Neural progenitor cell (in vitro differentiated cells): ENCODE measurements at regions not wholly inside any gene's neighbourhood (a gene's known extent, or its start where the extent isn't known, plus 50 kb on each side); places are given as distances from the start of the nearest gene placed in this dataset.
A peak's percentile ranks its signal among the peaks of the same experiment; 100 is the strongest.

Experiments used
- DNase-seq: peaks from one replicate; pipeline ENCODE4 v3.0.0-alpha.2; 2016; ENCODE audit warnings: low spot score
- H2AFZ ChIP-seq: fragments of 200-600 bp; sonication (generic); replicated peaks from 2 replicates; pipeline ENCODE4 v1.6.1; 2016; ENCODE audit warnings: antibody characterized with exemption
- H3F3A ChIP-seq: fragments of 200-600 bp; sonication (generic); 2 replicates; pipeline ENCODE4 v1.6.1; 2016; ENCODE audit warnings: antibody characterized with exemption, low read depth
- H3K27ac ChIP-seq: fragments of 200-600 bp; sonication (generic); 2 replicates; pipeline ENCODE4 v1.5.1; 2016; ENCODE audit warnings: mild to moderate bottlenecking
- H3K27me3 ChIP-seq: fragments of 200-600 bp; sonication (generic); 2 replicates; pipeline ENCODE4 v1.6.1; 2016; ENCODE audit warnings: mild to moderate bottlenecking, moderate library complexity
- H3K36me3 ChIP-seq: fragments of 200-600 bp; sonication (generic); 2 replicates; pipeline ENCODE4 v1.5.1; 2016
- H3K4me1 ChIP-seq: fragments of 200-600 bp; sonication (generic); 2 replicates; pipeline ENCODE4 v1.6.1; 2016; ENCODE audit warnings: mixed run types
- H3K4me2 ChIP-seq: fragments of 200-600 bp; sonication (generic); 2 replicates; pipeline ENCODE4 v1.6.1; 2016
- H3K4me3 ChIP-seq: fragments of 200-600 bp; sonication (generic); 2 replicates; pipeline ENCODE4 v1.5.1; 2016
- H3K79me2 ChIP-seq: fragments of 200-600 bp; sonication (generic); 2 replicates; pipeline ENCODE4 v1.6.1; 2016; ENCODE audit warnings: low read depth
- H3K9ac ChIP-seq: fragments of 200-600 bp; sonication (generic); 2 replicates; pipeline ENCODE4 v1.6.1; 2016
- H3K9me3 ChIP-seq: fragments of 200-600 bp; sonication (generic); 2 replicates; pipeline ENCODE4 v1.5.1; 2016; ENCODE audit warnings: low read depth
- H4K20me1 ChIP-seq: fragments of 200-600 bp; sonication (generic); 2 replicates; pipeline ENCODE4 v1.6.1; 2016; ENCODE audit warnings: low read depth
- H3K27ac Mint-ChIP-seq: 3 replicates; pipeline ENCODE4 v1.8.0; 2021; ENCODE audit warnings: mixed read lengths
- H3K27me3 Mint-ChIP-seq: 2 replicates; pipeline ENCODE4 v1.8.0; 2022; ENCODE audit warnings: low read depth, mild to moderate bottlenecking, inconsistent platforms, moderate library complexity, mixed read lengths; ENCODE audit not compliant: insufficient read depth
- H3K36me3 Mint-ChIP-seq: 3 replicates; pipeline ENCODE4 v1.8.0; 2021; ENCODE audit warnings: mixed read lengths
- H3K4me1 Mint-ChIP-seq: 3 replicates; pipeline ENCODE4 v1.8.0; 2021; ENCODE audit warnings: mixed read lengths
- H3K4me3 Mint-ChIP-seq: 3 replicates; pipeline ENCODE4 v1.8.0; 2021; ENCODE audit warnings: mild to moderate bottlenecking, moderate library complexity, mixed read lengths
- H3K9me3 Mint-ChIP-seq: 3 replicates; pipeline ENCODE4 v1.8.0; 2020; ENCODE audit warnings: mixed read lengths
- EZH2 ChIP-seq: fragments of 200-600 bp; sonication (generic); IDR thresholded peaks from 2 replicates; pipeline ENCODE4 v1.6.1; 2017; ENCODE audit warnings: antibody characterized with exemption, mild to moderate bottlenecking, moderate library complexity
- EZH2phosphoT487 ChIP-seq: fragments of 200-600 bp; sonication (generic); IDR thresholded peaks from 2 replicates; pipeline ENCODE4 v1.6.1; 2017; ENCODE audit warnings: antibody characterized with exemption
- TF ChIP-seq, protein P1 (sequence below): fragments of 200-600 bp; sonication (generic); IDR thresholded peaks from 2 replicates; pipeline ENCODE4 v1.5.1; 2017; ENCODE audit warnings: antibody characterized with exemption, mild to moderate bottlenecking

DNA sequence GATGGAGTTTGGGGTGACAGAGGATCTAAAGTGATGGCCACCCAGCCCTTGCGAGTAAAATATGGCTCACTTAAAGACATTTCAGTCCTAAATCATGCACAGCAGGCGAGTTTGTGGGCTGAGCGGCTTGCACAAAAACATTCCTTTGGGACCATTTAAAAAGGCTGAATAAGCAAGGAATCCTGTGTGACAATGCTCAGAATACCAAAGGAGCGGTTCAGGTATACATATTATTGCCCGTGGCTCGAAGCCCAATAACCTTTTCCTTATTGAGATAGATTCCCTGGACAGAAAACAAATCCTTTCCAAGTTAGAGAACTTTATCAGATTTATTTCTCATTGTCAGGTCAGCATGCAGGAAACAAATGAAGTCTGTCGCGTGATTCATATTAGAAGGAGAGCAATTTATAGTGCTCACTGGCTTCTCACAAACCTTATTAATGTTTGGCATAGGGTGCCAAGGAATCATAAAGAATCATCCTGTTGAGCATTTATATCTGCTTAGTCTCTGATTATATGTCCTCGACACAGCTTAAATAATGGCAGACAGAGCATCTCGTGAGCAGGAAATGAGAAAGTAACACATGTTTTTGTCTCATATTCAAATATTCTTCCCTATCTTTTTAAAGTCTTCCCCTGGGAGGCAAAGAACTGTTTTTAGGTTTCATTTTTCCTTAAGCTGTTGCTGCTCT lies 121.3 kb downstream of the TRMT11 start:
- TF ChIP-seq EZH2 (no peak), EZH2phosphoT487 (no peak)
- TF ChIP-seq, protein P1, sequence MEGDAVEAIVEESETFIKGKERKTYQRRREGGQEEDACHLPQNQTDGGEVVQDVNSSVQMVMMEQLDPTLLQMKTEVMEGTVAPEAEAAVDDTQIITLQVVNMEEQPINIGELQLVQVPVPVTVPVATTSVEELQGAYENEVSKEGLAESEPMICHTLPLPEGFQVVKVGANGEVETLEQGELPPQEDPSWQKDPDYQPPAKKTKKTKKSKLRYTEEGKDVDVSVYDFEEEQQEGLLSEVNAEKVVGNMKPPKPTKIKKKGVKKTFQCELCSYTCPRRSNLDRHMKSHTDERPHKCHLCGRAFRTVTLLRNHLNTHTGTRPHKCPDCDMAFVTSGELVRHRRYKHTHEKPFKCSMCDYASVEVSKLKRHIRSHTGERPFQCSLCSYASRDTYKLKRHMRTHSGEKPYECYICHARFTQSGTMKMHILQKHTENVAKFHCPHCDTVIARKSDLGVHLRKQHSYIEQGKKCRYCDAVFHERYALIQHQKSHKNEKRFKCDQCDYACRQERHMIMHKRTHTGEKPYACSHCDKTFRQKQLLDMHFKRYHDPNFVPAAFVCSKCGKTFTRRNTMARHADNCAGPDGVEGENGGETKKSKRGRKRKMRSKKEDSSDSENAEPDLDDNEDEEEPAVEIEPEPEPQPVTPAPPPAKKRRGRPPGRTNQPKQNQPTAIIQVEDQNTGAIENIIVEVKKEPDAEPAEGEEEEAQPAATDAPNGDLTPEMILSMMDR = no peak
- no peaks in the 10 kb centered on the region for H3K79me2 ChIP-seq
- H3K9me3 ChIP-seq = no peaks in the 10 kb centered on the region
- H3F3A ChIP-seq = peaks cover 5% of the 10 kb centered on the region
- H3K27me3 ChIP-seq = no peaks in the 10 kb centered on the region
- no peaks in the 10 kb centered on the region for H4K20me1 ChIP-seq
- H3K4me2 ChIP-seq = peak overlapping the region; percentile 72
- H2AFZ ChIP-seq = peak overlapping the region; percentile 35
- peak; percentile 77 for DNase-seq
- Mint-ChIP-seq H3K4me1 (peaks cover 56% of the 10 kb centered on the region), H3K9me3 (no peaks in the 10 kb centered on the region), H3K27ac (peak overlapping the region; percentile 91), H3K27me3 (peaks cover 2% of the 10 kb centered on the region), H3K4me3 (peak overlapping the region; percentile 8), H3K36me3 (peaks cover 17% of the 10 kb centered on the region)
- peaks cover 41% of the 10 kb centered on the region for H3K4me1 ChIP-seq
- H3K9ac ChIP-seq = no peak overlapping the region
- peak overlapping the region; percentile 25 for H3K4me3 ChIP-seq
- peak overlapping the region; percentile 23 for H3K27ac ChIP-seq
- H3K36me3 ChIP-seq = no peaks in the 10 kb centered on the region

DNA sequence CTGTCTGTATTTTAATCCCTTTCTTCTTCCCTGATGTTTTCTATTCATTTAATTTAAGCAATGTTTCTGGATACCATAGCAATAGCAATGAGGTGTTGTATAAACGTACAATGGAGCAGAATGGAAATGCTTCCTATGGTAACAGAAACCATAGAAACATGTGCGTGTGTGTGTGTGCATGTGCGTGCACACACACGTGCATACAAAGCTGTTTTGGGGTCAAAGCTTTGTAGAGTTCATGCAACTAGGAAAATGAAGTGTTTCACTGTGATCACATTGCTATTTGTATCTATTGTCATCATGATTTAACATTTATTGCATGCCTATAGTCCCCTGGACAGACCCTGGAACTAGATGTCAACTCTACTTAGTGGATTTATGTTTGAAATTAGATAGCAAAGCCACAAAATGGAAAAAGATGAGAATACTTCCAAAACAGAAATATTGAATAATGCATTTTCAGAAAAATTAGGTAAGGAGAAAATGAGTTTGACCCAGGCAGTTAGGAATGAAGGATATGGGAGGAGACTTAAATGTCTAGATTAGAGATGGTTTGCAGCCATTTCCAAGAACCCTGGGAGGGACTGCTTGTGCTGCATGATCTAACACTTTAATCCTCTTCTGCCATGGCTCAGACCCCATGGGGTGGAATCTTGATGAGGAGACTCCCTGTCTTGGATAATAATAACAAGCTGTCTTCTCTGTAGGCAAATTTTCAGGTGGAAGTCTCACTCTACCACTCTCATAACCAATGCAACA lies 124.4 kb downstream of the TRMT11 start:
- peaks cover 55% of the 10 kb centered on the region for H3K4me1 Mint-ChIP-seq
- H3K9ac ChIP-seq = no peak overlapping the region

DNA sequence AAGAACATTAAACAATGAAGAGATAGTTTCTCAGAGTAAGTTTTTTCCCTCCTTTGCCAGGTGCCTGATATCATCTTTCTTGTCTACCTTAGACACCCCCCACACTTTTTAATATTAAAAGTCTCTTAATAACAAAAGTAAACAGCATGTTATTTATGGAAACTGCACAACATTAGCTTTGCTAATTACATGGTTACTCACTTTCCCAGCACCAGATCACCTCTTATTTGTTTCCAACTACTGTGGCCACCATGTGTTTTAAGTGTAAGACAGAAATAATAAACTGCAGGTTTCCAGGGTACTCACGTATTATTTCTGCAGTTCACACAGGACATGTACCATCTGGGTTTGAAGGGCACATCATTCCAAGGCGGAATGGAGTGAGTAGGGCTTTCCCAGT lies 125.0 kb downstream of the TRMT11 start:
- Mint-ChIP-seq H3K4me1 (peaks cover 54% of the 10 kb centered on the region), H3K4me3 (no peak overlapping the region), H3K9me3 (no peaks in the 10 kb centered on the region), H3K27me3 (peaks cover 2% of the 10 kb centered on the region), H3K36me3 (peaks cover 9% of the 10 kb centered on the region), H3K27ac (peak overlapping the region; percentile 69)
- Histone ChIP-seq H3K27ac (no peak overlapping the region), H3K36me3 (no peaks in the 10 kb centered on the region), H3K4me1 (peaks cover 36% of the 10 kb centered on the region), H3K9me3 (no peaks in the 10 kb centered on the region), H3K4me3 (no peak overlapping the region), H4K20me1 (no peaks in the 10 kb centered on the region), H2AFZ (no peak overlapping the region), H3K27me3 (no peaks in the 10 kb centered on the region), H3F3A (no peaks in the 10 kb centered on the region), H3K9ac (no peak overlapping the region), H3K79me2 (no peaks in the 10 kb centered on the region), H3K4me2 (no peak overlapping the region)
- TF ChIP-seq, protein P1 = no peak
- TF ChIP-seq EZH2 (no peak), EZH2phosphoT487 (no peak)
- no peak for DNase-seq

More for the DNA sequence above, 124.4 kb downstream of the TRMT11 start:
- H3K4me1 ChIP-seq = peaks cover 37% of the 10 kb centered on the region
- no peaks in the 10 kb centered on the region for H3K79me2 ChIP-seq
- H3K9me3 ChIP-seq = no peaks in the 10 kb centered on the region
- peaks cover 2% of the 10 kb centered on the region for H3K27me3 Mint-ChIP-seq
- H3K27me3 ChIP-seq = no peaks in the 10 kb centered on the region
- no peak overlapping the region for H3K4me3 ChIP-seq
- H2AFZ ChIP-seq = no peak overlapping the region
- no peak overlapping the region for H3K4me2 ChIP-seq
- no peaks in the 10 kb centered on the region for H3F3A ChIP-seq
- DNase-seq = peak; percentile 19
- no peak overlapping the region for H3K27ac ChIP-seq
- TF ChIP-seq, protein P1 = no peak
- no peak for TF ChIP-seq EZH2phosphoT487
- TF ChIP-seq EZH2 = no peak
- H3K4me3 Mint-ChIP-seq = no peak overlapping the region
- H3K27ac Mint-ChIP-seq = peak overlapping the region; percentile 69
- no peaks in the 10 kb centered on the region for H3K36me3 ChIP-seq
- no peaks in the 10 kb centered on the region for H3K9me3 Mint-ChIP-seq
- H4K20me1 ChIP-seq = no peaks in the 10 kb centered on the region
- peaks cover 8% of the 10 kb centered on the region for H3K36me3 Mint-ChIP-seq
